Colonic mucosa (tissue), 4 donors: ENCODE measurements at regions not wholly inside any gene's neighbourhood (a gene's known extent, or its start where the extent isn't known, plus 50 kb on each side); places are given as distances from the start of the nearest gene placed in this dataset.

Experiments used
- DNase-seq: peaks from one replicate; pipeline ENCODE4 v3.0.0-alpha.2; 2020
- H3K27ac ChIP-seq: fragments of 200-600 bp; one replicate; pipeline ENCODE4 v1.8.0; 2021
- H3K27me3 ChIP-seq: fragments of 200-600 bp; one replicate; pipeline ENCODE4 v1.8.0; 2021
- H3K36me3 ChIP-seq: fragments of 200-600 bp; one replicate; pipeline ENCODE4 v1.8.0; 2021
- H3K4me1 ChIP-seq: fragments of 200-600 bp; one replicate; pipeline ENCODE4 v1.8.0; 2021; ENCODE audit warnings: mild to moderate bottlenecking
- H3K4me3 ChIP-seq: fragments of 200-600 bp; one replicate; pipeline ENCODE4 v1.8.0; 2021
- H3K9ac ChIP-seq, 2 donors: one replicate each; pipeline ENCODE4 v1.7.0; 2013; ENCODE audit warnings: control low read depth in 2 of 2, low read depth in 2 of 2, low read length in 2 of 2
- H3K9me3 ChIP-seq: fragments of 200-600 bp; one replicate; pipeline ENCODE4 v1.8.0; 2021
- CTCF ChIP-seq: fragments of 200-600 bp; IDR thresholded peaks from one replicate; pipeline ENCODE4 v1.8.0; 2022; ENCODE audit warnings: antibody characterized with exemption, mild to moderate bottlenecking
- intact Hi-C: fragments of 100-400 bp; cut with DNase I; formaldehyde crosslinking; loops from one replicate; pipeline ENCODE4 v1.14.1; 2022
- donor health status: healthy.
- donor health status: DM: no; HTN: no; CAD: no.
- donor health status: DM: no; HTN: no; CAD: no.

- intact Hi-C loops: no loop called here
- Histone ChIP-seq H3K4me1 (no peaks in the 10 kb centered on the region), H3K9ac (no peak overlapping the region), H3K36me3 (no peaks in the 10 kb centered on the region), H3K9me3 (no peaks in the 10 kb centered on the region), H3K4me3 (no peak overlapping the region), H3K27me3 (no peaks in the 10 kb centered on the region), H3K27ac (no peak overlapping the region)
- TF ChIP-seq CTCF: no peak
- DNase-seq: no peak
These were observed 161.4 kb downstream of the AASDHPPT start for GRCh38 chr11:106238704-106239360.

GRCh38 chr11:106241601-106242257 is 164.3 kb downstream of the AASDHPPT start:
- Histone ChIP-seq H3K36me3 (no peaks in the 10 kb centered on the region), H3K27ac (no peak overlapping the region), H3K9ac (no peak overlapping the region), H3K4me3 (no peak overlapping the region), H3K4me1 (no peaks in the 10 kb centered on the region), H3K9me3 (no peaks in the 10 kb centered on the region), H3K27me3 (no peaks in the 10 kb centered on the region)
- no peak for DNase-seq
- no peak for TF ChIP-seq CTCF
- intact Hi-C loops: no loop called here

- Histone ChIP-seq H3K27me3 (no peaks in the 10 kb centered on the region), H3K4me3 (no peak overlapping the region), H3K27ac (no peak overlapping the region), H3K36me3 (no peaks in the 10 kb centered on the region), H3K9ac (no peak overlapping the region), H3K4me1 (no peaks in the 10 kb centered on the region), H3K9me3 (no peaks in the 10 kb centered on the region)
- intact Hi-C loops: no loop called here
- no peak for DNase-seq
- TF ChIP-seq CTCF: no peak
These were observed 165.4 kb downstream of the AASDHPPT start for GRCh38 chr11:106242718-106243415.

GRCh38 chr11:106246495-106246894 is 169.0 kb downstream of the AASDHPPT start:
- Histone ChIP-seq H3K4me1 (no peaks in the 10 kb centered on the region), H3K36me3 (no peaks in the 10 kb centered on the region)
- intact Hi-C loops: no loop called here

More at GRCh38 chr11:106246495-106246894, 169.0 kb downstream of the AASDHPPT start:
- H3K4me3 ChIP-seq: no peak overlapping the region
- no peak overlapping the region for H3K9ac ChIP-seq
- TF ChIP-seq CTCF: no peak
- no peaks in the 10 kb centered on the region for H3K9me3 ChIP-seq
- no peaks in the 10 kb centered on the region for H3K27me3 ChIP-seq
- H3K27ac ChIP-seq: no peak overlapping the region
- DNase-seq: no peak
